Peyer's patch (tissue), 4 donors: ENCODE measurements at regions not wholly inside any gene's neighbourhood (a gene's known extent, or its start where the extent isn't known, plus 50 kb on each side); places are given as distances from the start of the nearest gene placed in this dataset.

Source experiments
- DNase-seq, 3 donors: peaks; one replicate each; pipeline ENCODE4 v3.0.0-alpha.2; 2017 to 2019
- H3K27ac ChIP-seq, 4 donors: fragments of 200-600 bp; sonication (generic); one replicate each; pipeline ENCODE4 v1.5.1; 2016 to 2019
- H3K27me3 ChIP-seq, 2 donors: fragments of 200-600 bp; sonication (generic); one replicate each; pipeline ENCODE4 v1.5.1; 2019
- H3K36me3 ChIP-seq, 3 donors: fragments of 200-600 bp; sonication (generic); one replicate each; pipeline ENCODE4 v1.5.1; 2016 to 2019
- H3K4me1 ChIP-seq, 4 donors: fragments of 200-600 bp; sonication (generic); one replicate each; pipeline ENCODE4 v1.5.1; 2016 to 2019
- H3K4me3 ChIP-seq, 4 donors: fragments of 200-600 bp; sonication (generic); 1 replicate in 3 of 4; 2 replicates in 1 of 4; pipeline ENCODE4 v1.5.1; 2016 to 2019; ENCODE audit warnings: mild to moderate bottlenecking in 1 of 4
- H3K9me3 ChIP-seq, 4 donors: fragments of 200-600 bp; sonication (generic); one replicate each; pipeline ENCODE4 v1.5.1; 2016 to 2019; ENCODE audit warnings: mild to moderate bottlenecking in 1 of 4
- POLR2A ChIP-seq, 2 donors: fragments of 450-650 bp; IDR thresholded peaks; one replicate each; pipeline ENCODE4 v1.5.1; 2017; ENCODE audit warnings: antibody characterized with exemption in 2 of 2, mild to moderate bottlenecking in 2 of 2, moderate library complexity in 2 of 2
- TF ChIP-seq, protein P1 (sequence below), 6 experiments: fragments of 450-650 bp in 4 of 6; fragments of 200-600 bp in 2 of 6; sonication (generic) in 1 of 6; IDR thresholded peaks; one replicate each; pipeline ENCODE4 v1.5.1; 2017 to 2019; ENCODE audit warnings: antibody characterized with exemption in 6 of 6, mild to moderate bottlenecking in 3 of 6, moderate library complexity in 1 of 6

- Histone ChIP-seq H3K4me3 (no peak overlapping the region), H3K36me3 (no peaks in the 10 kb centered on the region), H3K9me3 (no peaks in the 10 kb centered on the region), H3K27me3 (no peaks in the 10 kb centered on the region), H3K4me1 (no peaks in the 10 kb centered on the region), H3K27ac (no peak overlapping the region)
- TF ChIP-seq, protein P1, sequence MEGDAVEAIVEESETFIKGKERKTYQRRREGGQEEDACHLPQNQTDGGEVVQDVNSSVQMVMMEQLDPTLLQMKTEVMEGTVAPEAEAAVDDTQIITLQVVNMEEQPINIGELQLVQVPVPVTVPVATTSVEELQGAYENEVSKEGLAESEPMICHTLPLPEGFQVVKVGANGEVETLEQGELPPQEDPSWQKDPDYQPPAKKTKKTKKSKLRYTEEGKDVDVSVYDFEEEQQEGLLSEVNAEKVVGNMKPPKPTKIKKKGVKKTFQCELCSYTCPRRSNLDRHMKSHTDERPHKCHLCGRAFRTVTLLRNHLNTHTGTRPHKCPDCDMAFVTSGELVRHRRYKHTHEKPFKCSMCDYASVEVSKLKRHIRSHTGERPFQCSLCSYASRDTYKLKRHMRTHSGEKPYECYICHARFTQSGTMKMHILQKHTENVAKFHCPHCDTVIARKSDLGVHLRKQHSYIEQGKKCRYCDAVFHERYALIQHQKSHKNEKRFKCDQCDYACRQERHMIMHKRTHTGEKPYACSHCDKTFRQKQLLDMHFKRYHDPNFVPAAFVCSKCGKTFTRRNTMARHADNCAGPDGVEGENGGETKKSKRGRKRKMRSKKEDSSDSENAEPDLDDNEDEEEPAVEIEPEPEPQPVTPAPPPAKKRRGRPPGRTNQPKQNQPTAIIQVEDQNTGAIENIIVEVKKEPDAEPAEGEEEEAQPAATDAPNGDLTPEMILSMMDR (IDR thresholded peaks at IDR 0.05): no peak
- no peak for TF ChIP-seq POLR2A (IDR thresholded peaks at IDR 0.05)
- DNase-seq: no peak
Observed at GRCh38 chr2:22880161-22880560, 504.8 kb upstream of the KLHL29 start.

- no peaks in the 10 kb centered on the region for H3K9me3 ChIP-seq
- TF ChIP-seq, protein P1 (IDR thresholded peaks at IDR 0.05): no peak
- no peak for TF ChIP-seq POLR2A (IDR thresholded peaks at IDR 0.05)
- H3K36me3 ChIP-seq: no peaks in the 10 kb centered on the region
- no peak overlapping the region for H3K4me3 ChIP-seq
- H3K27ac ChIP-seq: no peak overlapping the region
- no peaks in the 10 kb centered on the region for H3K27me3 ChIP-seq
- no peak for DNase-seq
- H3K4me1 ChIP-seq: no peaks in the 10 kb centered on the region
Observed at GRCh38 chr2:22882011-22882410, 503.0 kb upstream of the KLHL29 start.

GRCh38 chr2:22882643-22883042 is 502.3 kb upstream of the KLHL29 start:
- DNase-seq: no peak
- no peak for TF ChIP-seq POLR2A (IDR thresholded peaks at IDR 0.05)
- TF ChIP-seq, protein P1 (IDR thresholded peaks at IDR 0.05): no peak
- Histone ChIP-seq H3K9me3 (no peaks in the 10 kb centered on the region), H3K36me3 (no peaks in the 10 kb centered on the region), H3K4me1 (no peaks in the 10 kb centered on the region), H3K27ac (no peak overlapping the region), H3K4me3 (no peak overlapping the region), H3K27me3 (no peaks in the 10 kb centered on the region)

DNA sequence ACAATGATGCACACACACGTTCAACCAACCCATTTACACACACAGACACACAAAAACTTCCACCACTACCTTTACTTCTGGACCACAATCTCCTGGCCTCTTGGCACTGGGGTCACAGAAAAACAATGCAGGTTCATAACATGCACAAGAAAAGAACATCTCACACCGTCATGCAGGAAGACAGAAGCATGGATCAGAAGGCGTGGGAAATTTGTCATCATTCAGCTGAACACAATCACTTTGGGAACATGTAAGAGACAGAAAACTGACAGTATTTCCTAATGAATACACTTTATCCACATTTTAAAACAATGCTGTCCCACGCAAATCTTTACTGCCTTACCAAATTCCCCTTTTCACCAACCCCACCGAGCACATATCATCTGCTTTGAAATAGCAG is 501.9 kb upstream of the KLHL29 start:
- Histone ChIP-seq H3K36me3 (no peaks in the 10 kb centered on the region), H3K27me3 (no peaks in the 10 kb centered on the region), H3K4me1 (no peaks in the 10 kb centered on the region), H3K4me3 (no peak overlapping the region), H3K9me3 (no peaks in the 10 kb centered on the region), H3K27ac (no peak overlapping the region)
- DNase-seq: no peak
- no peak for TF ChIP-seq POLR2A (IDR thresholded peaks at IDR 0.05)
- TF ChIP-seq, protein P1 (IDR thresholded peaks at IDR 0.05): no peak

DNA sequence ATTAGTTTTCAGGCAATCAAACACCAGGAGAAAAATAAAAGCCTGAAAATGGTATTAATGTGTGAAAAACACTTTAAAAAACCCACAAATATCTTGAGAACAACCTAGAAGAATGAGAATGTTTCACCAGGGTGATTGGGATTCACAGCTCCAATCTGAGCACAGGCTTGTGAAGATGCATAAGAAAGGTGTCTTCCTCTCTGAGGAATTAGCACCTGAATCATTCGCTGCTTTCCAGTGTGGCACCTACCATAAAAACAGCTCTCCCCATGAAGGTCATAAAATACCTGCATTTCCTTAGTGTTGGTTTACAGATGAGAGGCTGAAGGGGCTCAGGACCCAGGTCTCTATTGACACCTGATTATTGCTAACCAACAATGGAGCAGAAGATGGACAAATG is 499.7 kb upstream of the KLHL29 start:
- DNase-seq: no peak
- H3K4me3 ChIP-seq: no peak overlapping the region
- H3K27me3 ChIP-seq: no peaks in the 10 kb centered on the region
- H3K36me3 ChIP-seq: no peaks in the 10 kb centered on the region
- no peak for TF ChIP-seq POLR2A (IDR thresholded peaks at IDR 0.05)
- TF ChIP-seq, protein P1 (IDR thresholded peaks at IDR 0.05): no peak
- no peaks in the 10 kb centered on the region for H3K9me3 ChIP-seq
- no peak overlapping the region for H3K27ac ChIP-seq
- no peaks in the 10 kb centered on the region for H3K4me1 ChIP-seq

GRCh38 chr2:22887426-22887825 is 497.6 kb upstream of the KLHL29 start:
- no peaks in the 10 kb centered on the region for H3K4me1 ChIP-seq
- H3K9me3 ChIP-seq: no peaks in the 10 kb centered on the region
- no peaks in the 10 kb centered on the region for H3K36me3 ChIP-seq
- no peak overlapping the region for H3K4me3 ChIP-seq
- H3K27ac ChIP-seq: no peak overlapping the region
- no peaks in the 10 kb centered on the region for H3K27me3 ChIP-seq
- TF ChIP-seq POLR2A (IDR thresholded peaks at IDR 0.05): no peak
- TF ChIP-seq, protein P1 (IDR thresholded peaks at IDR 0.05): no peak
- no peak for DNase-seq
